ENCODE measurements at regions not wholly inside any gene's neighbourhood (a gene's known extent, or its start where the extent isn't known, plus 50 kb on each side); places are given as distances from the start of the nearest gene placed in this dataset.
A peak's percentile ranks its signal among the peaks of the same experiment; 100 is the strongest.
"Not testable (repeated sequence)": the region's sequence is repeated elsewhere in the genome, so short reads cannot be mapped to it uniquely, and the experiment has no call there.

- Histone ChIP-seq H3K9me3 (no peaks in the 10 kb centered on the region), H3K27me3 (no peaks in the 10 kb centered on the region), H3K27ac (no peak overlapping the region), H3K4me1 (no peaks in the 10 kb centered on the region), H3K4me3 (no peak overlapping the region), H3K36me3 (no peaks in the 10 kb centered on the region)
- ATAC-seq (no peak), DNase-seq (peak in 1 of 3 donors; percentile 18)
- intact Hi-C loops (cut with DNase I) = no loop called here
- 79% methylated on average over 3 of the region's 5 CpGs for WGBS (ENCODE audit: insufficient coverage, low coverage, low lambda C conversion rate, missing lambda C conversion rate)
- TF ChIP-seq CTCF (IDR thresholded peaks at IDR 0.05) = no peak
- no peak for TF ChIP-seq POLR2A (IDR thresholded peaks at IDR 0.05)
Measured at GRCh38 chr3:127440384-127440783, 150.1 kb downstream of the TPRA1 start.

- TF ChIP-seq POLR2A (IDR thresholded peaks at IDR 0.05) = no peak
- no peak for TF ChIP-seq CTCF (IDR thresholded peaks at IDR 0.05)
- peak in 2 of 3 donors; percentile 18 to 28 for DNase-seq
- intact Hi-C loops (cut with DNase I) = no loop called here
- 83% methylated on average over 3 of the region's 5 CpGs for WGBS (ENCODE audit: insufficient coverage, low coverage, low lambda C conversion rate, missing lambda C conversion rate)
- Histone ChIP-seq H3K4me3 (no peak overlapping the region), H3K9me3 (no peaks in the 10 kb centered on the region), H3K27ac (no peak overlapping the region), H3K4me1 (no peaks in the 10 kb centered on the region), H3K36me3 (no peaks in the 10 kb centered on the region), H3K27me3 (no peaks in the 10 kb centered on the region)
- ATAC-seq = no peak
Measured at GRCh38 chr3:127439621-127440020, 150.9 kb downstream of the TPRA1 start.

GRCh38 chr3:127438951-127439350 is 151.1 kb upstream of the PRR20G start:
- Histone ChIP-seq H3K9me3 (no peaks in the 10 kb centered on the region), H3K27me3 (no peaks in the 10 kb centered on the region), H3K4me3 (no peak overlapping the region), H3K27ac (no peak overlapping the region), H3K36me3 (no peaks in the 10 kb centered on the region), H3K4me1 (no peaks in the 10 kb centered on the region)
- DNase-seq (peak in 1 of 3 donors; percentile 26), ATAC-seq (no peak)
- 73% methylated on average over 2 of the region's 3 CpGs for WGBS (ENCODE audit: insufficient coverage, low coverage, low lambda C conversion rate, missing lambda C conversion rate)
- intact Hi-C loops (cut with DNase I) = no loop called here
- TF ChIP-seq POLR2A (IDR thresholded peaks at IDR 0.05) = no peak
- no peak for TF ChIP-seq CTCF (IDR thresholded peaks at IDR 0.05)

GRCh38 chr3:127438371-127438770 is 150.5 kb upstream of the PRR20G start:
- H3K9me3 ChIP-seq = no peaks in the 10 kb centered on the region
- TF ChIP-seq CTCF (IDR thresholded peaks at IDR 0.05) (no peak), POLR2A (IDR thresholded peaks at IDR 0.05) (no peak)
- intact Hi-C loops (cut with DNase I) = no loop called here
- H3K36me3 ChIP-seq = no peaks in the 10 kb centered on the region
- WGBS (ENCODE audit: insufficient coverage, low coverage, low lambda C conversion rate, missing lambda C conversion rate) = 83% methylated on average over 4 of the region's 4 CpGs
- DNase-seq (peak in 1 of 3 donors; percentile 17), ATAC-seq (no peak)
- H3K4me1 ChIP-seq = no peaks in the 10 kb centered on the region
- H3K27me3 ChIP-seq = no peaks in the 10 kb centered on the region
- no peak overlapping the region for H3K4me3 ChIP-seq
- no peak overlapping the region for H3K27ac ChIP-seq

- H3K36me3 ChIP-seq; H3K27ac ChIP-seq; H3K4me3 ChIP-seq; DNase-seq; H3K4me1 ChIP-seq; H3K9me3 ChIP-seq; ATAC-seq; intact Hi-C loops (cut with DNase I); H3K27me3 ChIP-seq: not testable (repeated sequence)
- 65% methylated on average over 2 of the region's 2 CpGs for WGBS (ENCODE audit: insufficient coverage, low coverage, low lambda C conversion rate, missing lambda C conversion rate)
Measured at GRCh38 chr3:127435299-127435698, 147.5 kb upstream of the PRR20G start.
